ELF-1 (cell line): ENCODE measurements at regions not wholly inside any gene's neighbourhood (a gene's known extent, or its start where the extent isn't known, plus 50 kb on each side); places are given as distances from the start of the nearest gene placed in this dataset.

Experiments
- DNase-seq: peaks from one replicate; pipeline ENCODE4 v3.0.0-alpha.2; 2016; ENCODE audit warnings: low read depth, low spot score

- no peak for DNase-seq
These were observed 745.5 kb downstream of the C6orf118 start for GRCh38 chr6:164563924-164564323.

- DNase-seq = no peak
These were observed 747.7 kb downstream of the C6orf118 start for GRCh38 chr6:164561656-164562055.

GRCh38 chr6:164554700-164555476 is 754.5 kb downstream of the C6orf118 start:
- no peak for DNase-seq

- no peak for DNase-seq
These were observed 755.2 kb downstream of the C6orf118 start for GRCh38 chr6:164554226-164554625.

GRCh38 chr6:164551706-164552105 is 757.7 kb downstream of the C6orf118 start:
- no peak for DNase-seq

GRCh38 chr6:164547076-164547475 is 762.3 kb downstream of the C6orf118 start:
- no peak for DNase-seq

- no peak for DNase-seq
These were observed 763.1 kb downstream of the C6orf118 start for GRCh38 chr6:164546263-164546662.

- DNase-seq = no peak
These were observed 775.2 kb downstream of the C6orf118 start for GRCh38 chr6:164534070-164534766.

GRCh38 chr6:164533045-164533362 is 776.4 kb downstream of the C6orf118 start:
- DNase-seq = peak; percentile 6

GRCh38 chr6:164532198-164533044 is 777.0 kb downstream of the C6orf118 start:
- no peak for DNase-seq

- no peak for DNase-seq
These were observed 777.7 kb downstream of the C6orf118 start for GRCh38 chr6:164531736-164532135.

- DNase-seq = no peak
These were observed 780.9 kb downstream of the C6orf118 start for GRCh38 chr6:164528539-164528938.

- no peak for DNase-seq
These were observed 786.2 kb downstream of the C6orf118 start for GRCh38 chr6:164523087-164523654.

- no peak for DNase-seq
These were observed 788.5 kb downstream of the C6orf118 start for GRCh38 chr6:164520916-164521315.

- no peak for DNase-seq
These were observed 802.0 kb downstream of the C6orf118 start for GRCh38 chr6:164507206-164507940.

- DNase-seq = no peak
These were observed 804.0 kb downstream of the C6orf118 start for GRCh38 chr6:164505425-164505824.

GRCh38 chr6:164502833-164503232 is 806.6 kb downstream of the C6orf118 start:
- no peak for DNase-seq

GRCh38 chr6:164495882-164496495 is 813.4 kb downstream of the C6orf118 start:
- no peak for DNase-seq

GRCh38 chr6:164478426-164478825 is 831.0 kb downstream of the C6orf118 start:
- no peak for DNase-seq

- no peak for DNase-seq
These were observed 831.6 kb downstream of the C6orf118 start for GRCh38 chr6:164477790-164478189.

- DNase-seq = no peak
These were observed 832.3 kb downstream of the C6orf118 start for GRCh38 chr6:164477101-164477500.
